PC-3 (cell line): ENCODE measurements at regions not wholly inside any gene's neighbourhood (a gene's known extent, or its start where the extent isn't known, plus 50 kb on each side); places are given as distances from the start of the nearest gene placed in this dataset.

ENCODE experiments used
- EZH2 ChIP-seq: fragments of 300-600 bp; sonication (generic); IDR thresholded peaks from one replicate; pipeline ENCODE4 v1.6.1; 2017; ENCODE audit warnings: antibody characterized with exemption, mild to moderate bottlenecking, low read length; ENCODE audit not compliant: unreplicated experiment
- EZH2phosphoT487 ChIP-seq: fragments of 300-600 bp; sonication (generic); IDR thresholded peaks from 2 replicates; pipeline ENCODE4 v1.6.1; 2018; ENCODE audit warnings: mild to moderate bottlenecking, antibody characterized with exemption, low read length, borderline replicate concordance
- TF ChIP-seq, protein P1 (sequence below): fragments of 300-600 bp; sonication (generic); conservative IDR thresholded peaks from 2 replicates; pipeline ENCODE4 v1.5.1; 2017; ENCODE audit warnings: antibody characterized with exemption, low read depth, mild to moderate bottlenecking, low read length

DNA sequence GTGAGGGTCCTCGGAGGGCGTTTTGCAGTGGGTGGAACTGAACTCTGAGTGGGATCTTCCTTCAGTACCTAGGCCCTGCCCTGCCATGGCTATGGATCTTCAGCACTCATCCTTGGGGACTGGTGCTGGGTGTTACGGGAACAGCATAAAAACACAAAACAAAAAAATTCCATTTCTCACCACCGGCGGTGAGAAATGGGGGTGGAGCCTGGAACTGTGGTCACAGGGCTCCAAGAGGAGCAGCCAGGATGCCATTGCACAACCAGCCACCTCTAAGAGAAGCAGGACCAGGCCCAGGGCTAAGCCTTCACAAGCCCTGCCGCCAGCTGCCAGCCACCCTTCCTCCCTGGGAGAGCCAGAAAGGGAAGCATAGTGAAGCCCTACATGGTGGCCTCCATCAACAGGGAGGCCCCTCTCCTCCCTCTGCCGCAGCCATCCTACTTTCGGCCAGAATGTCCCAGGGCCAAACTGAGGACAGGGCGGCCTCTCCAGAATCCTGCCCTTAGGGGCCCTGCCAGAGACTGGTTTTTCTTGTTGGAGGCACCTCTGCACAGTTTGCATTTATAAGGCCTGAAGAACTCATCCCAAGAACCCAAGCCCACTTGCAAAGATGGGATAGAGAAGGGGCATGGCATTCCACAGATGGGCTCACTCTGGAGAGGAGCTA is 76.5 kb downstream of the VCPKMT start:
- TF ChIP-seq, protein P1, sequence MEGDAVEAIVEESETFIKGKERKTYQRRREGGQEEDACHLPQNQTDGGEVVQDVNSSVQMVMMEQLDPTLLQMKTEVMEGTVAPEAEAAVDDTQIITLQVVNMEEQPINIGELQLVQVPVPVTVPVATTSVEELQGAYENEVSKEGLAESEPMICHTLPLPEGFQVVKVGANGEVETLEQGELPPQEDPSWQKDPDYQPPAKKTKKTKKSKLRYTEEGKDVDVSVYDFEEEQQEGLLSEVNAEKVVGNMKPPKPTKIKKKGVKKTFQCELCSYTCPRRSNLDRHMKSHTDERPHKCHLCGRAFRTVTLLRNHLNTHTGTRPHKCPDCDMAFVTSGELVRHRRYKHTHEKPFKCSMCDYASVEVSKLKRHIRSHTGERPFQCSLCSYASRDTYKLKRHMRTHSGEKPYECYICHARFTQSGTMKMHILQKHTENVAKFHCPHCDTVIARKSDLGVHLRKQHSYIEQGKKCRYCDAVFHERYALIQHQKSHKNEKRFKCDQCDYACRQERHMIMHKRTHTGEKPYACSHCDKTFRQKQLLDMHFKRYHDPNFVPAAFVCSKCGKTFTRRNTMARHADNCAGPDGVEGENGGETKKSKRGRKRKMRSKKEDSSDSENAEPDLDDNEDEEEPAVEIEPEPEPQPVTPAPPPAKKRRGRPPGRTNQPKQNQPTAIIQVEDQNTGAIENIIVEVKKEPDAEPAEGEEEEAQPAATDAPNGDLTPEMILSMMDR, result no peak
- TF ChIP-seq EZH2 (no peak), EZH2phosphoT487 (no peak)
